Effector memory CD8-positive, alpha-beta T cell (primary cell): ENCODE measurements at regions not wholly inside any gene's neighbourhood (a gene's known extent, or its start where the extent isn't known, plus 50 kb on each side); places are given as distances from the start of the nearest gene placed in this dataset.
A peak's percentile ranks its signal among the peaks of the same experiment; 100 is the strongest.
"Not testable (repeated sequence)": the region's sequence is repeated elsewhere in the genome, so short reads cannot be mapped to it uniquely, and the experiment has no call there.

Experiments
- ATAC-seq: fragments of 150-1000 bp; cut with Tn5 transposase; replicated peaks from 2 replicates; pipeline ENCODE4 v1.10.0; 2021; ENCODE audit warnings: mild to moderate bottlenecking, moderate library complexity
- DNase-seq, 3 experiments: peaks; one replicate each; pipeline ENCODE4 v3.0.0; 2021
- H3K27ac Mint-ChIP-seq, 2 donors: one replicate each; pipeline ENCODE4 v1.8.0; 2022; ENCODE audit warnings: mild to moderate bottlenecking in 2 of 2, mixed read lengths in 2 of 2, moderate library complexity in 2 of 2
- H3K27me3 Mint-ChIP-seq, 2 donors: one replicate each; pipeline ENCODE4 v1.8.0; 2022; ENCODE audit warnings: mixed read lengths in 2 of 2
- H3K36me3 Mint-ChIP-seq: one replicate; pipeline ENCODE4 v1.8.0; 2022; ENCODE audit warnings: mild to moderate bottlenecking, moderate library complexity, mixed read lengths; ENCODE audit not compliant: insufficient read depth
- H3K4me1 Mint-ChIP-seq, 2 donors: one replicate each; pipeline ENCODE4 v1.8.0; 2022; ENCODE audit warnings: low read depth in 2 of 2, mixed read lengths in 2 of 2
- H3K4me3 Mint-ChIP-seq, 2 donors: one replicate each; pipeline ENCODE4 v1.8.0; 2022; ENCODE audit warnings: mild to moderate bottlenecking in 2 of 2, mixed read lengths in 2 of 2, moderate library complexity in 2 of 2
- H3K9me3 Mint-ChIP-seq, 2 donors: one replicate each; pipeline ENCODE4 v1.8.0; 2022; ENCODE audit warnings: mixed read lengths in 2 of 2

GRCh38 chr2:155600296-155600695 is 732.2 kb downstream of the NR4A2 start:
- DNase-seq, result no peak
- Mint-ChIP-seq H3K27ac (no peak overlapping the region), H3K4me1 (no peaks in the 10 kb centered on the region), H3K9me3 (peaks cover 0 to 2% of the 10 kb centered on the region in 2 donors), H3K4me3 (no peak overlapping the region), H3K27me3 (no peaks in the 10 kb centered on the region), H3K36me3 (no peaks in the 10 kb centered on the region)
- ATAC-seq, result no peak

DNA sequence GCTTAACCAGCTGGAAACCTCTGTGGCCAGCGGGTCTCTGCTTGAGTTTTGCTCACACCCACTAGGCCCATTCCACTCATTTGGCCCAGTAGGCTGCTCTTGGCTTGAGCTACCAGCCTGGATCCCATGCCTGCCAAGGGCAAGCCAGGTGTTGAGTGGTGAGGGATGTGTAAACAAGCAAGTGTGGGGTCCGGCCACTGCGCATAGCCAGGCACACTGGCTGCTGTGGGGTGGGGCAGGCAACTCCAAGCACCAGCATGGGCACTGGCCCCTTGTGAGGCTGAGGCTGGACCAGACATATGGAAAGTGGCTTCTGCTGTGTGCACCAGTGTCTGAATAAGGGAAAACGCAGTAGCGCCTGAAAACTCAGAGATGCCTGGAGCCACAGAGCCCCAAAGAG is 732.7 kb downstream of the NR4A2 start:
- H3K36me3 Mint-ChIP-seq, result no peaks in the 10 kb centered on the region
- H3K27me3 Mint-ChIP-seq, result no peaks in the 10 kb centered on the region
- peaks cover 0 to 2% of the 10 kb centered on the region in 2 donors for H3K9me3 Mint-ChIP-seq
- no peak overlapping the region for H3K27ac Mint-ChIP-seq
- DNase-seq (no peak), ATAC-seq (no peak)
- no peaks in the 10 kb centered on the region for H3K4me1 Mint-ChIP-seq
- no peak overlapping the region for H3K4me3 Mint-ChIP-seq

DNA sequence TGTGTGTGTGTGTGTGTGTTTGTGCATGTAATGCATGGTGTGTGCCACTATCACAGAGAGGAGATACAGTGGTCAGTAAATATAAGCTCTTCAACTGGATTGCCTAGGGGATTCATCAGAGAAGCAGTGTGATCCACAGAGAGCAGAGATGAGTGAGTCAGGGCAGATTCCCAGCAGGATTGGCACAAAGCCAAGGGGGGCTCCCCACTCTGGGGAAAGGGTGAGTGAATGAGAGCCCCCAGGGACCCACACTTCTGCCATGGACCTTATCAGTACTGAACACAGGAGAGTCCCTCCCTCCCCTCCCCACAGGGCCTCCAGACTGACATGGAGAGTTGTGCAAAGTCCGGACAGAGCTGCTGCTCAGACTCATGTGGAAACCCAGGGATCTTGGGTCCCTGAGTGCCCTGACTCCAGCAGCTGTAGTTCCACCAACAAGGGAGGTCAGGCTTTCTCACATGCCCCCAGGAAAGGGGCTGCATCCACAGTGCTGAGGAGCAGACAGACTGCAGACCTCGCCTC is 748.8 kb downstream of the NR4A2 start:
- Mint-ChIP-seq H3K27ac (no peak overlapping the region), H3K4me3 (no peak overlapping the region), H3K27me3 (no peaks in the 10 kb centered on the region), H3K9me3 (peaks cover 0 to 21% of the 10 kb centered on the region in 2 donors), H3K4me1 (no peaks in the 10 kb centered on the region), H3K36me3 (no peaks in the 10 kb centered on the region)
- ATAC-seq (no peak), DNase-seq (no peak)

GRCh38 chr2:155574941-155575340 is 757.6 kb downstream of the NR4A2 start:
- Mint-ChIP-seq H3K36me3 (no peaks in the 10 kb centered on the region), H3K9me3 (peaks cover 4 to 8% of the 10 kb centered on the region in 2 donors), H3K27ac (no peak overlapping the region), H3K4me1 (no peaks in the 10 kb centered on the region), H3K4me3 (no peak overlapping the region), H3K27me3 (no peaks in the 10 kb centered on the region)
- DNase-seq (no peak), ATAC-seq (no peak)

DNA sequence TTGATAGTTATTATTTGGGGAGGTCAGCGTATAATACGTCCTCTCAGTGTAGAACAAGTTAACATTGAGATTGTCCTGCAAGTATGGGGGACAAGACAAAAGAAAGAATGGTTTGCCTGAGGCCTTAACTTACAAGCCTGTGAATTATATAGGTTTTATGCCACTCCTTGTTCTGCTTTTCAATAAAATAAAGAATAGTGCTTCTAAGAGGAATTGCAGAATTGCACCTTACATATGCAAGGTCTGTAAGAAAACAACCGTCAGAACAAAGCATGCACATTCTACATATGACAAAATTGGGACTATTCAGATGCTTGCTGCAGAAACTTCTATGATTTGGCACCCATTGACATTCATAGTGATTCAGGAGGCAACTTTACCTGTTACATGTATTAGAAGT is 785.0 kb downstream of the NR4A2 start:
- H3K27me3 Mint-ChIP-seq, result no peaks in the 10 kb centered on the region
- ATAC-seq (no peak), DNase-seq (no peak)
- peak overlapping the region in 1 of 2 donors; percentile 29 for H3K4me3 Mint-ChIP-seq
- no peak overlapping the region for H3K27ac Mint-ChIP-seq
- H3K9me3 Mint-ChIP-seq, result peaks cover 0 to 3% of the 10 kb centered on the region in 2 donors
- no peaks in the 10 kb centered on the region for H3K36me3 Mint-ChIP-seq
- no peaks in the 10 kb centered on the region for H3K4me1 Mint-ChIP-seq

- ATAC-seq (no peak), DNase-seq (no peak)
- Mint-ChIP-seq H3K27me3 (no peaks in the 10 kb centered on the region), H3K4me1 (no peaks in the 10 kb centered on the region), H3K9me3 (peaks cover 0 to 4% of the 10 kb centered on the region in 2 donors), H3K4me3 (peak overlapping the region in 1 of 2 donors; percentile 29), H3K27ac (no peak overlapping the region), H3K36me3 (no peaks in the 10 kb centered on the region)
Observed at GRCh38 chr2:155546721-155547555, 785.6 kb downstream of the NR4A2 start.

GRCh38 chr2:155539028-155539427 is 793.5 kb downstream of the NR4A2 start:
- H3K27ac Mint-ChIP-seq, H3K36me3 Mint-ChIP-seq, ATAC-seq, H3K4me1 Mint-ChIP-seq, H3K9me3 Mint-ChIP-seq, DNase-seq, H3K4me3 Mint-ChIP-seq, H3K27me3 Mint-ChIP-seq: not testable (repeated sequence)

DNA sequence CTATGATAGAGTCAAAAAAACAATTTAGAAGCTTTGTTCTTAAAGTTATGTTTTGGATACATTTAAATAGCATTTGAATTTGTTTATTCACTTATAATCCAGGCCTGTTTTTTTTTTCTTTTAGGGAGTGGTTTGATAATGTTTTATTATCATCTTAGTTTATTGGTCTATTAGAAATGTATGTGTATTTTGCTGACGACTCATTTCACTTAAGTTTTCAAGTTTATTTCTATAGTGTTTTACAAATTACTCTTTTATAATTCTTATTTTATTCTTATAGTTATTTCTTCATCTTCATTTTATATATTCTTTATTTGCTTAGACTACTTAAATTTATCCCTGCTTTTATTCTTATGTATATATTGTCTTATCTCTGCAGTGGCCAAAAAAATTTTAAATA is 804.5 kb downstream of the NR4A2 start:
- Mint-ChIP-seq H3K27me3 (no peaks in the 10 kb centered on the region), H3K4me3 (no peak overlapping the region), H3K4me1 (no peaks in the 10 kb centered on the region), H3K9me3 (peaks cover 0 to 1% of the 10 kb centered on the region in 2 donors), H3K27ac (no peak overlapping the region), H3K36me3 (peaks cover 3% of the 10 kb centered on the region)
- DNase-seq (no peak), ATAC-seq (no peak)

GRCh38 chr2:155525199-155525598 is 807.3 kb downstream of the NR4A2 start:
- H3K27ac Mint-ChIP-seq, result no peak overlapping the region
- H3K27me3 Mint-ChIP-seq, result no peaks in the 10 kb centered on the region
- H3K9me3 Mint-ChIP-seq, result peaks cover 0 to 1% of the 10 kb centered on the region in 2 donors
- H3K36me3 Mint-ChIP-seq, result peaks cover 3% of the 10 kb centered on the region
- no peaks in the 10 kb centered on the region for H3K4me1 Mint-ChIP-seq
- DNase-seq (no peak), ATAC-seq (no peak)
- H3K4me3 Mint-ChIP-seq, result no peak overlapping the region

DNA sequence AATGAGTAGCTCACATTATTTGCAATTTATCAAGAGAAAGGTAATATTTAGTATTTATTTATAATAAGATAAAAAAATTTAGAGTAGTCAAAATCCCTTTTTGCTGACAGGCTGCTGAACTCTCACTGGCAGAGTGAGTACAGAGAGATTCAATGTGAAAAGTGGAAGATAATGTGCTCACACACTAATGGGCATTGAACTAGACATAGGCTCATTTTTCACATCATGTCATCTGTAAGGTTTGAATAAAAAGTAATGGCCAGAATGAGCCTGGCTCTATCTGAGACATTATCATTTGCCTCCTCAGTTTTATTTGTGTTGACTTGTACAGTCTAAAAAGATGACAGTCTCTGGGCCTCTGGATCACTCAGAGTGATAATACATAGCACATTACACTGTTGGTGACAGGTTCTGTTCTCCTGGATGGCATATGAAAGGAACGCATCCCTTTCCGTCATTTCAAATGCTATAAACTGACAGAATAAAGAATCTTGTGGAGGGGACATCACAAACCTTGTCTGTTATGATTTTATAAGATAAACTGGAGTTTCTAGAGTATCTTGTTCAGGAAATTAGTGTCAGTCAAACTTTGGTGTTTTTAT is 812.9 kb downstream of the NR4A2 start:
- no peak for DNase-seq
- H3K4me3 Mint-ChIP-seq, result no peak overlapping the region
- no peak overlapping the region for H3K27ac Mint-ChIP-seq
- peaks cover 0 to 6% of the 10 kb centered on the region in 2 donors for H3K9me3 Mint-ChIP-seq
- H3K36me3 Mint-ChIP-seq, result no peaks in the 10 kb centered on the region
- no peak for ATAC-seq
- H3K4me1 Mint-ChIP-seq, result no peaks in the 10 kb centered on the region
- H3K27me3 Mint-ChIP-seq, result no peaks in the 10 kb centered on the region

DNA sequence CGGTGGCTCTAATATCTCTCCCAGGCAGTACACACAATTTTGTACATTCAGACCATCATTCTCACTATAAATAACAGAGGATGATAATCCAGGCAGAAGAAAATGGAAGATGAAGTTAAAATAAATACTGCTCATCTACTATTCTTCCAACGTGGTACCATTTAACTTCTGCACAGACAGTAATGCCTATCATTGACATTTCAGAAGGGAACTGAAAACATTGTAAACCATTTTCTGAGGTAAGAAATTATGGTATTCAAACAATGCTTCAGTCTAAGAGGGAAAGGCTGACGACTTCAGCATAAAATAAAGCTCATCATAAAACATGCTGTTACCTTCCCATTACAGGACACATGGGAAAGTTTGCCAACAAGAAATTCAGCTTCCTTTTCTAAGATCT is 814.4 kb downstream of the NR4A2 start:
- no peaks in the 10 kb centered on the region for H3K36me3 Mint-ChIP-seq

DNA sequence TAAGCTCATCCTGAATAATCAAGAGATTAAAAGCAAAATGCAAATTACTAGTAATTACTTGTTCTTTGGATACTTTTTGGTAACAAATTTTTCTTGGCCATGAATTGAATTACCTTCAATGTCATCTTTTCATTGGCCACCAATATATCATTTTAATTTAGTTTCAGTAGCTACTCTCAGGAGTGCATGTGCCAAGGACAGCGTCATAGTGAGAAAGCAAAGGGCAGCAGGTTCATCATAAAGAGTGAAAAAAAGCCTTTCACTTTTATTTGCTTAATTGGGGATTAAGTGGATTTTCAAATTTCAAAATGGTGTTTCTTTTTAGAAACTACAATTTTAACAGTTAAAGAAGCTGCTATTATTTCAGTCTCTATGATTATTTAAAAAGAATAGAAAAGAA is 815.2 kb downstream of the NR4A2 start:
- H3K9me3 Mint-ChIP-seq, result peaks cover 0 to 6% of the 10 kb centered on the region in 2 donors
- ATAC-seq (no peak), DNase-seq (no peak)
- H3K27me3 Mint-ChIP-seq, result no peaks in the 10 kb centered on the region
- no peaks in the 10 kb centered on the region for H3K36me3 Mint-ChIP-seq
- H3K4me3 Mint-ChIP-seq, result no peak overlapping the region
- no peaks in the 10 kb centered on the region for H3K4me1 Mint-ChIP-seq
- H3K27ac Mint-ChIP-seq, result no peak overlapping the region

More for the DNA sequence above, 814.4 kb downstream of the NR4A2 start:
- Mint-ChIP-seq H3K27ac (no peak overlapping the region), H3K4me3 (no peak overlapping the region), H3K4me1 (no peaks in the 10 kb centered on the region), H3K27me3 (no peaks in the 10 kb centered on the region), H3K9me3 (peaks cover 0 to 6% of the 10 kb centered on the region in 2 donors)
- ATAC-seq, result no peak
- DNase-seq, result no peak

GRCh38 chr2:155513248-155513647 is 814.8 kb downstream of the KCNJ3 start:
- ATAC-seq, result no peak
- H3K27me3 Mint-ChIP-seq, result no peaks in the 10 kb centered on the region
- no peak for DNase-seq
- peaks cover 0 to 6% of the 10 kb centered on the region in 2 donors for H3K9me3 Mint-ChIP-seq
- no peak overlapping the region for H3K27ac Mint-ChIP-seq
- no peaks in the 10 kb centered on the region for H3K4me1 Mint-ChIP-seq
- no peak overlapping the region for H3K4me3 Mint-ChIP-seq
- H3K36me3 Mint-ChIP-seq, result no peaks in the 10 kb centered on the region

DNA sequence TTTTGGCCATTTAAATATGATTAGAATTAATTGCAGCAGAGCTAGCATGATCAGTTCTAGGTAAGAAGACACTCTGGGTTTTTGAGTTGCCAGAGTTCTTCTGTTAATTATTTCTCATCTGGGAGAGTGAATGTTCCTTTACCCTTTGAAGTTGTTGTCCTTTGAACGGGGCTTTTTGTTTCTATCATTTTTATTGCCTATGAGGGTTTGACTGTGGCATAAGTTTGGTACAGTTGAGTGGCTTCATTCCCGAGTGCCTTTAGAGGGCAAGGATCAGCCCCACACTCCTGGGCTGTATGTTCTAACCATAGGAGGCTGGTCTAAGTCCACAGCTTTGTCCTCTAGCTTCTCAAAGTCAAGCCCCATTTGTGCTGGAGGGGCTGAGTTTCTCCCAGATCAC is 804.3 kb downstream of the KCNJ3 start:
- DNase-seq, result no peak
- no peak overlapping the region for H3K4me3 Mint-ChIP-seq
- ATAC-seq, result no peak
- no peaks in the 10 kb centered on the region for H3K27me3 Mint-ChIP-seq
- peaks cover 7 to 23% of the 10 kb centered on the region in 2 donors for H3K9me3 Mint-ChIP-seq
- H3K27ac Mint-ChIP-seq, result no peak overlapping the region
- no peaks in the 10 kb centered on the region for H3K4me1 Mint-ChIP-seq
- no peaks in the 10 kb centered on the region for H3K36me3 Mint-ChIP-seq
